Osteoblast (primary cell): ENCODE measurements at regions not wholly inside any gene's neighbourhood (a gene's known extent, or its start where the extent isn't known, plus 50 kb on each side); places are given as distances from the start of the nearest gene placed in this dataset.

Experiments
- DNase-seq: peaks from one replicate; pipeline ENCODE4 v3.0.0; 2011; ENCODE audit warnings: low spot score, mixed read lengths; ENCODE audit not compliant: insufficient read length; ENCODE audit errors: missing footprints
- H2AFZ ChIP-seq: 2 replicates; pipeline ENCODE4 v1.6.0; 2011; ENCODE audit warnings: mild to moderate bottlenecking, low read length
- H3K27ac ChIP-seq: 2 replicates; pipeline ENCODE4 v1.5.1; 2011; ENCODE audit warnings: mild to moderate bottlenecking, low read depth, low read length, moderate library complexity
- H3K27me3 ChIP-seq: 2 replicates; pipeline ENCODE4 v1.6.0; 2012; ENCODE audit warnings: mild to moderate bottlenecking, control low read depth, inconsistent platforms, low read length, moderate library complexity; ENCODE audit not compliant: insufficient read depth
- H3K36me3 ChIP-seq: 2 replicates; pipeline ENCODE4 v1.5.1; 2011; ENCODE audit warnings: mild to moderate bottlenecking, low read length, control low read depth, moderate library complexity; ENCODE audit not compliant: insufficient read depth
- H3K4me1 ChIP-seq: 2 replicates; pipeline ENCODE4 v1.5.1; 2011; ENCODE audit warnings: mild to moderate bottlenecking, low read length, control low read depth, moderate library complexity; ENCODE audit not compliant: insufficient read depth
- H3K4me2 ChIP-seq: 2 replicates; pipeline ENCODE4 v1.6.0; 2011; ENCODE audit warnings: mild to moderate bottlenecking, low read length; ENCODE audit not compliant: insufficient read depth
- H3K4me3 ChIP-seq: fragments of 200-600 bp; sonication (generic); 3 replicates; pipeline ENCODE4 v1.5.1; 2012; ENCODE audit warnings: mild to moderate bottlenecking, low read length, inconsistent platforms; ENCODE audit not compliant: insufficient read depth
- H3K79me2 ChIP-seq: 2 replicates; pipeline ENCODE4 v1.6.0; 2012; ENCODE audit warnings: mild to moderate bottlenecking, low read length, control low read depth, inconsistent platforms; ENCODE audit not compliant: insufficient read depth
- H3K9me3 ChIP-seq: 2 replicates; pipeline ENCODE4 v1.5.1; 2011; ENCODE audit warnings: low read depth, low read length, control low read depth
- H4K20me1 ChIP-seq: 2 replicates; pipeline ENCODE4 v1.6.0; 2012; ENCODE audit warnings: mild to moderate bottlenecking, low read length, control low read depth; ENCODE audit not compliant: insufficient read depth
- TF ChIP-seq, protein P1 (sequence below): IDR thresholded peaks from 2 replicates; pipeline ENCODE4 v1.5.1; 2011; ENCODE audit warnings: mild to moderate bottlenecking, low read depth, low read length, moderate library complexity; ENCODE audit errors: extremely low read depth

DNA sequence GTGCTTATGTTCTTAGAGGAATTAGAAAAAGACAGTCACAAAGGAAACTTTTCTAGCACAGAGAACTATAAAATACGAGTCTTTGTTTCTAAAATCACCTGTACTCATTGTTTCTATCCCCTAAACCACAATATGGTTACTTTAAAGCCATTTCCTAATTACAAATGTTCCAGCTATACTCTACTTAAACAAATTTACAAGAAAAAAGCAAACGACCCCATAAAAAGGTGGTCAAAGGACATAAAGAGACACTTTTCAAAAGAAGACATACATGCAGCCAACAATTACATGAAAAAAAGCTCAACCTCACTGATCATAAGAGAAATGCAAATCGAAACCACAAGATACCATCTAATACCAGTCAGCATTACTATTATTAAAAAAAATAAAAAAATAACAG lies 447.3 kb downstream of the RAB28 start:
- Histone ChIP-seq H3K27ac (no peak overlapping the region), H3K4me2 (no peak overlapping the region), H3K79me2 (no peaks in the 10 kb centered on the region), H3K4me3 (no peak overlapping the region), H3K36me3 (no peaks in the 10 kb centered on the region), H4K20me1 (no peaks in the 10 kb centered on the region), H3K27me3 (no peaks in the 10 kb centered on the region), H2AFZ (no peak overlapping the region), H3K4me1 (no peaks in the 10 kb centered on the region), H3K9me3 (no peaks in the 10 kb centered on the region)
- TF ChIP-seq, protein P1, sequence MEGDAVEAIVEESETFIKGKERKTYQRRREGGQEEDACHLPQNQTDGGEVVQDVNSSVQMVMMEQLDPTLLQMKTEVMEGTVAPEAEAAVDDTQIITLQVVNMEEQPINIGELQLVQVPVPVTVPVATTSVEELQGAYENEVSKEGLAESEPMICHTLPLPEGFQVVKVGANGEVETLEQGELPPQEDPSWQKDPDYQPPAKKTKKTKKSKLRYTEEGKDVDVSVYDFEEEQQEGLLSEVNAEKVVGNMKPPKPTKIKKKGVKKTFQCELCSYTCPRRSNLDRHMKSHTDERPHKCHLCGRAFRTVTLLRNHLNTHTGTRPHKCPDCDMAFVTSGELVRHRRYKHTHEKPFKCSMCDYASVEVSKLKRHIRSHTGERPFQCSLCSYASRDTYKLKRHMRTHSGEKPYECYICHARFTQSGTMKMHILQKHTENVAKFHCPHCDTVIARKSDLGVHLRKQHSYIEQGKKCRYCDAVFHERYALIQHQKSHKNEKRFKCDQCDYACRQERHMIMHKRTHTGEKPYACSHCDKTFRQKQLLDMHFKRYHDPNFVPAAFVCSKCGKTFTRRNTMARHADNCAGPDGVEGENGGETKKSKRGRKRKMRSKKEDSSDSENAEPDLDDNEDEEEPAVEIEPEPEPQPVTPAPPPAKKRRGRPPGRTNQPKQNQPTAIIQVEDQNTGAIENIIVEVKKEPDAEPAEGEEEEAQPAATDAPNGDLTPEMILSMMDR, result no peak
- DNase-seq, result no peak

DNA sequence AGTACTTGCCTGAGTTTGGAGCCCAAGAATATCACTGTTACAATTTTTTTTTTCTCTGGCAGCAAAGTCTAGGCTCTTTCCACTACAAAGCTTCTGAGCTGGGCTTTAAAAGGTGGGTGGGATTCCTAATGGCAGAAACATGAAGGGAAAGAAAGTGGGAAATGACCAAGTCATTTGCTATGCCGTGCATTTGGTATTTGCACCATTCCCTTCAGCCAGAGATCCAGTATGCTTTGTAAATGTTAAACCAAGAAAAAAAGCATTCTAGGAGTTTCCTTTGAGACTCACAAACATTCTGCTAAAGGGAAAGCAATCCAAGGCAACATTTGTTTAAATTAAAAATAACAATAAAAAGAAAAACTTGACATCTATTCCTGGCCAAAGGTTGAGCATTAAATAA lies 451.2 kb downstream of the RAB28 start:
- Histone ChIP-seq H3K4me3 (no peak overlapping the region), H4K20me1 (no peaks in the 10 kb centered on the region), H3K36me3 (no peaks in the 10 kb centered on the region), H3K4me1 (no peaks in the 10 kb centered on the region), H3K27me3 (no peaks in the 10 kb centered on the region), H3K4me2 (no peak overlapping the region), H3K79me2 (no peaks in the 10 kb centered on the region), H3K27ac (no peak overlapping the region), H3K9me3 (no peaks in the 10 kb centered on the region), H2AFZ (no peak overlapping the region)
- TF ChIP-seq, protein P1, result no peak
- DNase-seq, result no peak

DNA sequence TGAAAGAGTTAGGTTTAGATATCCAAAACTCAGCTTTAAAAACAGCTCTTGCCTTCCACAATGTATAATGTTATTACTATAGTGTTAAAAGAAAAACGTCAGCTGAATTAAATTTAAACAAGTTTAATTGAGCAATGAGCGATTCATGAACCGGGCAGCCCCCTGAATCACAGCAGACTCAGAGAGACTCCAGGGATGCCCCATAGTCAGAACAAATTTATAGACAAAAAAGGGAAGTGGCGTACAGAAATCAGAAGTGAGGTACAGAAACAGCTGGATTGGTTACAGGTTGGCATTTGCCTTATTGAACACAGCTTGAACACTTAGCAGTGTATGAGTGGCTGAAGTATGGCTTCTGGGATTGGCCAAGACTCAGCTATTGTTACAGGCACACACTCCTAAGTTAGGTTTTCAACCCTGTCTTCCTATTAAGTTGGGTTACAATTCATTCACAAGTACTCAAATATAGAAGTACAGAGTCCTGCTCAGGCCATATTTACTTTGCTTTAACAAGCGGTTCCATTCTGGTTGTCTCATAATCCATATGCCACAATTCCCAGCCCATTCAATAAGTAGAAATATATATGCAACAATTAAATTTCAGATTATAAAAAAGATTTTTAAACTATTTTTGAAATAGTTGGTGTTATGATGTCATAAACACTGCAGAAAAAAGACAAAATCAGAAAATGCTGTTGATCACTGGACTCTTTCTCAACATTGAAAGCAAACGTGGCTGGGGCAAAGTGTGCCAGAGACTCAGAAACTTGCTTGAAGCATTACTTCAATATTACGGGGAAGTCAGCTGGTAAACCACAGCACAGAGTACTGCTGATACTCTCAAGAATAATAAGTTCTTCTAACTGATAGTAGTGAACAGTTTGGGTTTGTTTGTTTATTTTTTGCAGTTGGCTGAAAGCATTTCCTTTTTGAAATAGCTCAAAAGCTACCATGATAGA lies 459.7 kb downstream of the RAB28 start:
- TF ChIP-seq, protein P1, result no peak
- no peak overlapping the region for H2AFZ ChIP-seq
- no peaks in the 10 kb centered on the region for H3K27me3 ChIP-seq
- no peak overlapping the region for H3K4me2 ChIP-seq
- no peaks in the 10 kb centered on the region for H4K20me1 ChIP-seq
- no peak for DNase-seq
- no peak overlapping the region for H3K27ac ChIP-seq
- H3K36me3 ChIP-seq, result no peaks in the 10 kb centered on the region
- no peaks in the 10 kb centered on the region for H3K4me1 ChIP-seq
- no peak overlapping the region for H3K4me3 ChIP-seq
- H3K79me2 ChIP-seq, result no peaks in the 10 kb centered on the region
- H3K9me3 ChIP-seq, result peaks cover 2% of the 10 kb centered on the region

DNA sequence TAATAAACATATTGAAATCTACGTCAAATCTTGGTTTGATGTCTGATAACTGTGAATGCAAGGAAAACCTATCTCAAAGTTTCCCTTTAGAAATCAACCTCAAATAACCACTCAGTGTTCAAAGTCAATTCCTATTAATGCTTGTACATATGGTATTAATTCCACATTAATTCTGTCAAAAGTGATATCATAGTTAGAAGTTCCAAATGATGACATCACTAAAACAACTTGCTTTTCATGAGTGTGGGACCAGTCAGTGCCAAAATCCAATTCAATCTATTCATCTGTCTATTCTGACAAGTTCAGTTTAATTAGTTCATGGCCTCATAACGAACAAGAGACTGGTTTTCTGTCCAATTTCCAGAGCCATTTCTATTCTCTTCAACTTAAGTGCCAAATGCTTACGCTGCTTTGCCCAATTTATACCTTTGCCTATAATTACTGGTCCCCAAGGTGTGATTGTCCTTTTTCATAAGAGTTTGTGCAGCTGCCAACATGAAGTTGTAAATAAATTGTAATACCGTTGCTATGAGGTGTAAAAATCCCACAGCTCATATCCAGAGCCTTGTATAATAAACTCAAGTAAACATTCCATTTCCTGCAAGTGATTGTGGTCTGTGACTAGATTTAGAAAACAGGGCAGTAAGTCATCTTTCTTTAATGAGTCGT lies 476.2 kb downstream of the RAB28 start:
- TF ChIP-seq, protein P1, result no peak
- DNase-seq, result no peak
- no peaks in the 10 kb centered on the region for H3K9me3 ChIP-seq

More for the DNA sequence above, 476.2 kb downstream of the RAB28 start:
- Histone ChIP-seq H3K4me1 (no peaks in the 10 kb centered on the region), H2AFZ (no peak overlapping the region), H3K36me3 (no peaks in the 10 kb centered on the region), H3K27ac (no peak overlapping the region), H3K4me2 (no peak overlapping the region), H3K4me3 (no peak overlapping the region), H3K27me3 (no peaks in the 10 kb centered on the region), H3K79me2 (no peaks in the 10 kb centered on the region), H4K20me1 (no peaks in the 10 kb centered on the region)
